GM12801 (cell line): ENCODE measurements at regions not wholly inside any gene's neighbourhood (a gene's known extent, or its start where the extent isn't known, plus 50 kb on each side); places are given as distances from the start of the nearest gene placed in this dataset.

ENCODE experiments used
- CTCF ChIP-seq: IDR thresholded peaks from one replicate; pipeline ENCODE4 v1.5.1; 2011; ENCODE audit warnings: control low read depth; ENCODE audit not compliant: insufficient read length; ENCODE audit errors: extremely low read depth

GRCh38 chr13:39875111-39875987, 219.9 kb downstream of the COG6 start:
- no peak for TF ChIP-seq CTCF

- no peak for TF ChIP-seq CTCF
These were observed 220.8 kb downstream of the COG6 start for GRCh38 chr13:39876258-39876657.

- no peak for TF ChIP-seq CTCF
These were observed 221.7 kb downstream of the COG6 start for GRCh38 chr13:39877134-39877533.

GRCh38 chr13:39879286-39880035, 224.0 kb downstream of the COG6 start:
- no peak for TF ChIP-seq CTCF

- no peak for TF ChIP-seq CTCF
These were observed 225.9 kb downstream of the COG6 start for GRCh38 chr13:39881383-39881782.

- TF ChIP-seq CTCF: no peak
These were observed 226.4 kb downstream of the COG6 start for GRCh38 chr13:39881887-39882286.

GRCh38 chr13:39884166-39884565, 228.7 kb downstream of the COG6 start:
- no peak for TF ChIP-seq CTCF
